ENCODE measurements at regions not wholly inside any gene's neighbourhood (a gene's known extent, or its start where the extent isn't known, plus 50 kb on each side); places are given as distances from the start of the nearest gene placed in this dataset.

DNA sequence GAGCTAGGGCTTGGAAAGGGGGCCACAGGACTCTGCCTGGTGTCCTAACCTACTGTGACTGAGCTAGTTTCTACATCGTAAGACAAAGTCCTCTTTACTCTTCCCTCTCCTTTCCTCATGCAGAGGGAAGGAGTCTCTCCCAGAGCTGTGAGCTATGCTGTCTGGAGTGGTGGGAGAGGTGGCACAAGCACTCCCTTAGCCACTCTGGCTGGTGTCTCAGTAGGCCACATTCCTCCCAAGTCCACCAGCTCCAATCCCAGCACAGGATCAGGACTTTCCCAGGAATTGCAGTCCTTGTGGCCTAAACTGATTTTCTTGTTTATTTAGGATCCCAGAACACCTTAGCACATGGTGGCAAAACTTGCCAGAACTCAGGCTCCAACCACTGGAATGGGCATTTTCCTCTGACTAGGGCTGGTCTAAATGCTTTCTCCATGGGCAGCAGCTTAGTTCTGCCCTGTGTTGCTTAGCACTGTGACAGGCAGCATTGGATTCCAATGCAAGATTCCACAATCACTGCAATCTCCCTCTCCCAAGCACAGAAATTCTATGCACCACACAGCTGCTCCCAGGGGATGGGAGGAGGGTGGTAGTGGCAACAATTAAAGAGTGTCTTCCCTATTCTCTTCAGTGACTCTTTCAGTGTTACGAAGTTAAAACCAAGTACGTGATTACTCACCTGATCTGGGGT is 733.3 kb downstream of the HACE1 start:
- no TSS peak for BruUV-seq (replicated peaks)
- Histone ChIP-seq H3K4me3 (ENCODE audit: low read depth in 2 of 2, low read length in 2 of 2) (no peak overlapping the region), H3K27ac (ENCODE audit: low read length) (no peak overlapping the region), H3K27me3 (ENCODE audit: control insufficient read depth, insufficient read depth, low read length) (no peaks in the 10 kb centered on the region), H3K36me3 (ENCODE audit: control insufficient read depth, insufficient read depth, low read length) (no peaks in the 10 kb centered on the region), H3K4me1 (ENCODE audit: control insufficient read depth, insufficient read depth, low read length) (no peaks in the 10 kb centered on the region), H3K9me3 (ENCODE audit: control insufficient read depth, insufficient read depth, low read depth, low read length) (no peaks in the 10 kb centered on the region)
- DNase-seq (ENCODE audit: low read depth, low spot score), result no peak
- TF ChIP-seq, protein P1, sequence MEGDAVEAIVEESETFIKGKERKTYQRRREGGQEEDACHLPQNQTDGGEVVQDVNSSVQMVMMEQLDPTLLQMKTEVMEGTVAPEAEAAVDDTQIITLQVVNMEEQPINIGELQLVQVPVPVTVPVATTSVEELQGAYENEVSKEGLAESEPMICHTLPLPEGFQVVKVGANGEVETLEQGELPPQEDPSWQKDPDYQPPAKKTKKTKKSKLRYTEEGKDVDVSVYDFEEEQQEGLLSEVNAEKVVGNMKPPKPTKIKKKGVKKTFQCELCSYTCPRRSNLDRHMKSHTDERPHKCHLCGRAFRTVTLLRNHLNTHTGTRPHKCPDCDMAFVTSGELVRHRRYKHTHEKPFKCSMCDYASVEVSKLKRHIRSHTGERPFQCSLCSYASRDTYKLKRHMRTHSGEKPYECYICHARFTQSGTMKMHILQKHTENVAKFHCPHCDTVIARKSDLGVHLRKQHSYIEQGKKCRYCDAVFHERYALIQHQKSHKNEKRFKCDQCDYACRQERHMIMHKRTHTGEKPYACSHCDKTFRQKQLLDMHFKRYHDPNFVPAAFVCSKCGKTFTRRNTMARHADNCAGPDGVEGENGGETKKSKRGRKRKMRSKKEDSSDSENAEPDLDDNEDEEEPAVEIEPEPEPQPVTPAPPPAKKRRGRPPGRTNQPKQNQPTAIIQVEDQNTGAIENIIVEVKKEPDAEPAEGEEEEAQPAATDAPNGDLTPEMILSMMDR (IDR thresholded peaks at IDR 0.05), result no peak
- TF ChIP-seq, protein P2, sequence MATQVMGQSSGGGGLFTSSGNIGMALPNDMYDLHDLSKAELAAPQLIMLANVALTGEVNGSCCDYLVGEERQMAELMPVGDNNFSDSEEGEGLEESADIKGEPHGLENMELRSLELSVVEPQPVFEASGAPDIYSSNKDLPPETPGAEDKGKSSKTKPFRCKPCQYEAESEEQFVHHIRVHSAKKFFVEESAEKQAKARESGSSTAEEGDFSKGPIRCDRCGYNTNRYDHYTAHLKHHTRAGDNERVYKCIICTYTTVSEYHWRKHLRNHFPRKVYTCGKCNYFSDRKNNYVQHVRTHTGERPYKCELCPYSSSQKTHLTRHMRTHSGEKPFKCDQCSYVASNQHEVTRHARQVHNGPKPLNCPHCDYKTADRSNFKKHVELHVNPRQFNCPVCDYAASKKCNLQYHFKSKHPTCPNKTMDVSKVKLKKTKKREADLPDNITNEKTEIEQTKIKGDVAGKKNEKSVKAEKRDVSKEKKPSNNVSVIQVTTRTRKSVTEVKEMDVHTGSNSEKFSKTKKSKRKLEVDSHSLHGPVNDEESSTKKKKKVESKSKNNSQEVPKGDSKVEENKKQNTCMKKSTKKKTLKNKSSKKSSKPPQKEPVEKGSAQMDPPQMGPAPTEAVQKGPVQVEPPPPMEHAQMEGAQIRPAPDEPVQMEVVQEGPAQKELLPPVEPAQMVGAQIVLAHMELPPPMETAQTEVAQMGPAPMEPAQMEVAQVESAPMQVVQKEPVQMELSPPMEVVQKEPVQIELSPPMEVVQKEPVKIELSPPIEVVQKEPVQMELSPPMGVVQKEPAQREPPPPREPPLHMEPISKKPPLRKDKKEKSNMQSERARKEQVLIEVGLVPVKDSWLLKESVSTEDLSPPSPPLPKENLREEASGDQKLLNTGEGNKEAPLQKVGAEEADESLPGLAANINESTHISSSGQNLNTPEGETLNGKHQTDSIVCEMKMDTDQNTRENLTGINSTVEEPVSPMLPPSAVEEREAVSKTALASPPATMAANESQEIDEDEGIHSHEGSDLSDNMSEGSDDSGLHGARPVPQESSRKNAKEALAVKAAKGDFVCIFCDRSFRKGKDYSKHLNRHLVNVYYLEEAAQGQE (IDR thresholded peaks at IDR 0.05; ENCODE audit: insufficient read depth in 1 of 2, low read depth in 2 of 2, low read length in 1 of 2), result no peak
- TF ChIP-seq SIN3A (IDR thresholded peaks at IDR 0.05; ENCODE audit: borderline replicate concordance, insufficient read depth, low read depth, low read length) (no peak), POLR2AphosphoS5 (IDR thresholded peaks at IDR 0.05; ENCODE audit: low read depth, low read length) (no peak), TCF7L2 (IDR thresholded peaks at IDR 0.05; ENCODE audit: low read depth, low read length) (no peak)
- ChIA-PET POLR2A (no interaction called here), CTCF (no interaction called here)
- in situ Hi-C loops (cut with HindIII; ENCODE audit: low pct_unique_long_range_greater_than_20kb, low sequenced_read_pairs), result no loop called here
- intact Hi-C loops (cut with micrococcal nuclease; ENCODE audit: unreplicated experiment), result no loop called here
- ATAC-seq, result no peak

DNA sequence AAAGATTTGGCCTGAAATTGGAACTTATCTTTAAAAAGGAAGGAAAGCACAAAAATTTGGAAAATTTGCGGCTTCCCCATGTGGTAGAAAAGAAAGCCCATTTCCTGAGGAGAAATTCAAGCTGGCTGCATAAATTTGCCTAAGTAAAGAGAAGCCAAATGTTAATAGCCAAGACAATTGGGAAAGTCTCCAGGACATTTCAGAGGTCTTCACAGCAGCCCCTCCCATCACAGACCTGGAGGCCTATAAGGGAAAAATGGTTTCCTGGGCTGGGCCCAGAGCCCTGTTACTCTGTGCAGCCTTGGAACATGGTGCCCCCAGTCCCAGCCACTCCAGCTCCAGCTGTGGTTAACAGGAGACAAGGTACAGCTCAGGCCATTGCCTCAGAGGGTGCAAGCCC is 736.5 kb downstream of the HACE1 start:
- no peak for ATAC-seq
- no peaks in the 10 kb centered on the region for H3K9me3 ChIP-seq (ENCODE audit: control insufficient read depth, insufficient read depth, low read depth, low read length)
- in situ Hi-C loops (cut with HindIII; ENCODE audit: low pct_unique_long_range_greater_than_20kb, low sequenced_read_pairs) (no loop called here), intact Hi-C loops (cut with micrococcal nuclease; ENCODE audit: unreplicated experiment) (no loop called here)
- TF ChIP-seq TCF7L2 (IDR thresholded peaks at IDR 0.05; ENCODE audit: low read depth, low read length) (no peak), POLR2AphosphoS5 (IDR thresholded peaks at IDR 0.05; ENCODE audit: low read depth, low read length) (no peak)
- TF ChIP-seq, protein P1 (IDR thresholded peaks at IDR 0.05), result no peak
- TF ChIP-seq, protein P2 (IDR thresholded peaks at IDR 0.05; ENCODE audit: insufficient read depth in 1 of 2, low read depth in 2 of 2, low read length in 1 of 2), result no peak
- no peak for DNase-seq (ENCODE audit: low read depth, low spot score)
- no peak overlapping the region for H3K4me3 ChIP-seq (ENCODE audit: low read depth in 2 of 2, low read length in 2 of 2)
- H3K27ac ChIP-seq (ENCODE audit: low read length), result no peak overlapping the region
- ChIA-PET POLR2A (no interaction called here), CTCF (no interaction called here)
- H3K27me3 ChIP-seq (ENCODE audit: control insufficient read depth, insufficient read depth, low read length), result no peaks in the 10 kb centered on the region
- H3K36me3 ChIP-seq (ENCODE audit: control insufficient read depth, insufficient read depth, low read length), result no peaks in the 10 kb centered on the region
- no peaks in the 10 kb centered on the region for H3K4me1 ChIP-seq (ENCODE audit: control insufficient read depth, insufficient read depth, low read length)
- BruUV-seq (replicated peaks), result no TSS peak

Data from Panc1 (cell line).